ENCODE measurements at regions not wholly inside any gene's neighbourhood (a gene's known extent, or its start where the extent isn't known, plus 50 kb on each side); places are given as distances from the start of the nearest gene placed in this dataset.

DNA sequence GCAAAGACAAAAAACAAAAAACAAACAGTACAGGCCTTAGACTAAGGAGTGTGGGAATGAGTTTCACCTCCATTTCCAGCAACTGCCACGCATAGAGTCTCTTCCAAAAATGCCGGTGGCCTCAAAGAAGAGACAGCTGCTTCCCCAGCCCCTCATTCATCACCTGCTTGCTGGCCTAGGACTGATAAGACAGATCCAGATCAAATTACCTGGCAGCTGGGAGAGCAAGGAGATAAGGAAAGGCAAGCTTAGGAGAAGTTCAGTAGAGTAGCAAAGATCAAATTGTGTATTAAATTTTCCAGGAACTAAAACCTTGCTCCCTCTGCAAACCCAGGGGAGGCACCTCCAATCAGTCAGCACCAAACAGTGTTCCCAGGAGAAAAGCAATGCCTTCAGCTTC is 325.8 kb upstream of the CTNNB1 start:
- Histone ChIP-seq H3K4me1 (ENCODE audit: control insufficient read depth, insufficient read depth, low read length) (no peaks in the 10 kb centered on the region), H3K36me3 (ENCODE audit: control insufficient read depth, insufficient read depth, low read length) (no peaks in the 10 kb centered on the region), H3K27ac (ENCODE audit: low read length) (no peak overlapping the region), H3K4me3 (ENCODE audit: low read depth in 2 of 2, low read length in 2 of 2) (no peak overlapping the region), H3K27me3 (ENCODE audit: control insufficient read depth, insufficient read depth, low read length) (no peaks in the 10 kb centered on the region), H3K9me3 (ENCODE audit: control insufficient read depth, insufficient read depth, low read depth, low read length) (no peaks in the 10 kb centered on the region)
- no peak for DNase-seq (ENCODE audit: low read depth, low spot score)
- in situ Hi-C loops (cut with HindIII; ENCODE audit: low pct_unique_long_range_greater_than_20kb, low sequenced_read_pairs) (no loop called here), intact Hi-C loops (cut with micrococcal nuclease; ENCODE audit: unreplicated experiment) (no loop called here)
- BruUV-seq (replicated peaks) = no TSS peak
- CTCF ChIA-PET = no interaction called here
- ATAC-seq = no peak
- POLR2A ChIA-PET = no interaction called here
- no peak for TF ChIP-seq POLR2AphosphoS5 (IDR thresholded peaks at IDR 0.05; ENCODE audit: low read depth, low read length)
- no peak for TF ChIP-seq TCF7L2 (IDR thresholded peaks at IDR 0.05; ENCODE audit: low read depth, low read length)
- TF ChIP-seq SIN3A (IDR thresholded peaks at IDR 0.05; ENCODE audit: borderline replicate concordance, insufficient read depth, low read depth, low read length) = no peak
- TF ChIP-seq, protein P1, sequence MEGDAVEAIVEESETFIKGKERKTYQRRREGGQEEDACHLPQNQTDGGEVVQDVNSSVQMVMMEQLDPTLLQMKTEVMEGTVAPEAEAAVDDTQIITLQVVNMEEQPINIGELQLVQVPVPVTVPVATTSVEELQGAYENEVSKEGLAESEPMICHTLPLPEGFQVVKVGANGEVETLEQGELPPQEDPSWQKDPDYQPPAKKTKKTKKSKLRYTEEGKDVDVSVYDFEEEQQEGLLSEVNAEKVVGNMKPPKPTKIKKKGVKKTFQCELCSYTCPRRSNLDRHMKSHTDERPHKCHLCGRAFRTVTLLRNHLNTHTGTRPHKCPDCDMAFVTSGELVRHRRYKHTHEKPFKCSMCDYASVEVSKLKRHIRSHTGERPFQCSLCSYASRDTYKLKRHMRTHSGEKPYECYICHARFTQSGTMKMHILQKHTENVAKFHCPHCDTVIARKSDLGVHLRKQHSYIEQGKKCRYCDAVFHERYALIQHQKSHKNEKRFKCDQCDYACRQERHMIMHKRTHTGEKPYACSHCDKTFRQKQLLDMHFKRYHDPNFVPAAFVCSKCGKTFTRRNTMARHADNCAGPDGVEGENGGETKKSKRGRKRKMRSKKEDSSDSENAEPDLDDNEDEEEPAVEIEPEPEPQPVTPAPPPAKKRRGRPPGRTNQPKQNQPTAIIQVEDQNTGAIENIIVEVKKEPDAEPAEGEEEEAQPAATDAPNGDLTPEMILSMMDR (IDR thresholded peaks at IDR 0.05) = no peak
- TF ChIP-seq, protein P2, sequence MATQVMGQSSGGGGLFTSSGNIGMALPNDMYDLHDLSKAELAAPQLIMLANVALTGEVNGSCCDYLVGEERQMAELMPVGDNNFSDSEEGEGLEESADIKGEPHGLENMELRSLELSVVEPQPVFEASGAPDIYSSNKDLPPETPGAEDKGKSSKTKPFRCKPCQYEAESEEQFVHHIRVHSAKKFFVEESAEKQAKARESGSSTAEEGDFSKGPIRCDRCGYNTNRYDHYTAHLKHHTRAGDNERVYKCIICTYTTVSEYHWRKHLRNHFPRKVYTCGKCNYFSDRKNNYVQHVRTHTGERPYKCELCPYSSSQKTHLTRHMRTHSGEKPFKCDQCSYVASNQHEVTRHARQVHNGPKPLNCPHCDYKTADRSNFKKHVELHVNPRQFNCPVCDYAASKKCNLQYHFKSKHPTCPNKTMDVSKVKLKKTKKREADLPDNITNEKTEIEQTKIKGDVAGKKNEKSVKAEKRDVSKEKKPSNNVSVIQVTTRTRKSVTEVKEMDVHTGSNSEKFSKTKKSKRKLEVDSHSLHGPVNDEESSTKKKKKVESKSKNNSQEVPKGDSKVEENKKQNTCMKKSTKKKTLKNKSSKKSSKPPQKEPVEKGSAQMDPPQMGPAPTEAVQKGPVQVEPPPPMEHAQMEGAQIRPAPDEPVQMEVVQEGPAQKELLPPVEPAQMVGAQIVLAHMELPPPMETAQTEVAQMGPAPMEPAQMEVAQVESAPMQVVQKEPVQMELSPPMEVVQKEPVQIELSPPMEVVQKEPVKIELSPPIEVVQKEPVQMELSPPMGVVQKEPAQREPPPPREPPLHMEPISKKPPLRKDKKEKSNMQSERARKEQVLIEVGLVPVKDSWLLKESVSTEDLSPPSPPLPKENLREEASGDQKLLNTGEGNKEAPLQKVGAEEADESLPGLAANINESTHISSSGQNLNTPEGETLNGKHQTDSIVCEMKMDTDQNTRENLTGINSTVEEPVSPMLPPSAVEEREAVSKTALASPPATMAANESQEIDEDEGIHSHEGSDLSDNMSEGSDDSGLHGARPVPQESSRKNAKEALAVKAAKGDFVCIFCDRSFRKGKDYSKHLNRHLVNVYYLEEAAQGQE (IDR thresholded peaks at IDR 0.05; ENCODE audit: insufficient read depth in 1 of 2, low read depth in 2 of 2, low read length in 1 of 2) = no peak

DNA sequence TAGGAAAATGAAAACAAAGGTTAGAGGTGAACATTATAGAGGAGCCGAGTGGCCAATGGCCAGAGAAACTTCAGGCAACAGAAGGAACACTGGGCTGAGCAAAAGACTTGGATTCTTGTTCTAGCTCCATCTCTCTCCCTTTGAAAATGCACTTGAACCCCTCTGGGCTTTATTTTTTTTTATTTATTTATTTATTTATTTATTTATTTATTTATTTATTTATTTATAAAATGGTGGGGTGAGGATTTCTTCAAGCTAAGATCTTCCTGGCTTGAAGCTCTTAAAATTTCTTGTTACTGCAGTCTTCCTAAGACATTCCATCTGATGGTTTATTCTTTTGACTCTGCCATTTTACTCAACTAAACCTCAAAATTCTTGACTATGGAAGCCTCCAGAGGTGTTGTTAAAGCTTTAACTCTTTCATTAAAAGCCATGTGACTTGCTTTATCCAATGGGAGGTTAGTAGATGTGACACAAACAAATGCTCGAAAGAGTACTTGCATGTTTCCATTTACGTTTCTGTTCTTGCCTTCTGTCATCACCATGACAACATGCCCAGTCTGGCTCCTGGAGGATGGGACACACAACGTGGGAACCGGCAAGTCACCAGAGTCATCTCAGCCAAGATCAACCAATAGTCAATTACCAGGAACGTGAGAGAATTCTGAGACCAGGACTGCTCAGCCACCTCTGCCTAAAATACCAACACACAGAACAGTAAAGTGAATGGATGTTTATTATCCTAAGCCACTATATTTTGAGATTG is 325.2 kb upstream of the CTNNB1 start:
- Histone ChIP-seq H3K9me3 (ENCODE audit: control insufficient read depth, insufficient read depth, low read depth, low read length) (no peaks in the 10 kb centered on the region), H3K4me3 (ENCODE audit: low read depth in 2 of 2, low read length in 2 of 2) (no peak overlapping the region), H3K27me3 (ENCODE audit: control insufficient read depth, insufficient read depth, low read length) (no peaks in the 10 kb centered on the region), H3K27ac (ENCODE audit: low read length) (no peak overlapping the region), H3K4me1 (ENCODE audit: control insufficient read depth, insufficient read depth, low read length) (no peaks in the 10 kb centered on the region), H3K36me3 (ENCODE audit: control insufficient read depth, insufficient read depth, low read length) (no peaks in the 10 kb centered on the region)
- no TSS peak for BruUV-seq (replicated peaks)
- in situ Hi-C loops (cut with HindIII; ENCODE audit: low pct_unique_long_range_greater_than_20kb, low sequenced_read_pairs) (no loop called here), intact Hi-C loops (cut with micrococcal nuclease; ENCODE audit: unreplicated experiment) (no loop called here)
- ATAC-seq (no peak), DNase-seq (ENCODE audit: low read depth, low spot score) (no peak)
- CTCF ChIA-PET = no interaction called here
- TF ChIP-seq TCF7L2 (IDR thresholded peaks at IDR 0.05; ENCODE audit: low read depth, low read length) = no peak
- no peak for TF ChIP-seq SIN3A (IDR thresholded peaks at IDR 0.05; ENCODE audit: borderline replicate concordance, insufficient read depth, low read depth, low read length)
- no peak for TF ChIP-seq POLR2AphosphoS5 (IDR thresholded peaks at IDR 0.05; ENCODE audit: low read depth, low read length)
- TF ChIP-seq, protein P2 (IDR thresholded peaks at IDR 0.05; ENCODE audit: insufficient read depth in 1 of 2, low read depth in 2 of 2, low read length in 1 of 2) = no peak
- TF ChIP-seq, protein P1 (IDR thresholded peaks at IDR 0.05) = no peak
- POLR2A ChIA-PET = no interaction called here
